Liver (tissue), 8 donors: ENCODE measurements at regions not wholly inside any gene's neighbourhood (a gene's known extent, or its start where the extent isn't known, plus 50 kb on each side); places are given as distances from the start of the nearest gene placed in this dataset.

Source experiments
- DNase-seq: peaks from one replicate; pipeline ENCODE4 v3.0.0-alpha.2; 2017; ENCODE audit warnings: low spot score
- H3K27ac ChIP-seq, 2 donors: one replicate each; pipeline ENCODE4 v1.7.0; 2013; ENCODE audit warnings: inconsistent platforms in 2 of 2, low read length in 2 of 2, control low read depth in 1 of 2, low read depth in 1 of 2, mild to moderate bottlenecking in 1 of 2
- H3K27me3 ChIP-seq, 4 donors: one replicate each; pipeline versions ENCODE4 v1.6.1 to v1.7.0; 2013; ENCODE audit warnings: low read length in 3 of 4, inconsistent platforms in 1 of 4, mild to moderate bottlenecking in 1 of 4, moderate library complexity in 1 of 4; ENCODE audit not compliant: control insufficient read depth in 4 of 4, insufficient read depth in 4 of 4
- H3K36me3 ChIP-seq, 4 donors: one replicate each; pipeline versions ENCODE4 v1.6.1 to v1.7.0; 2013; ENCODE audit warnings: low read length in 3 of 4, mild to moderate bottlenecking in 3 of 4, low read depth in 1 of 4, moderate library complexity in 1 of 4; ENCODE audit not compliant: control insufficient read depth in 4 of 4, insufficient read depth in 3 of 4
- H3K4me1 ChIP-seq, 4 donors: one replicate each; pipeline versions ENCODE4 v1.6.1 to v1.7.0; 2013; ENCODE audit warnings: low read length in 3 of 4, mild to moderate bottlenecking in 3 of 4, moderate library complexity in 1 of 4; ENCODE audit not compliant: control insufficient read depth in 4 of 4, insufficient read depth in 4 of 4
- H3K4me3 ChIP-seq, 3 donors: one replicate each; pipeline versions ENCODE4 v1.6.1 to v1.7.0; 2013; ENCODE audit warnings: low read length in 3 of 3, control low read depth in 1 of 3, low read depth in 1 of 3, mild to moderate bottlenecking in 1 of 3
- H3K9ac ChIP-seq, 2 donors: one replicate each; pipeline ENCODE4 v1.7.0; 2013; ENCODE audit warnings: low read length in 2 of 2, mild to moderate bottlenecking in 2 of 2, moderate library complexity in 2 of 2, control low read depth in 1 of 2, low read depth in 1 of 2
- H3K9me3 ChIP-seq, 4 donors: one replicate each; pipeline versions ENCODE4 v1.6.1 to v1.7.0; 2013; ENCODE audit warnings: low read length in 3 of 4; ENCODE audit not compliant: control insufficient read depth in 4 of 4
- ATF3 ChIP-seq: IDR thresholded peaks from 2 replicates; pipeline ENCODE4 v1.6.1; 2016; ENCODE audit warnings: antibody characterized with exemption
- EGR1 ChIP-seq, 2 donors: IDR thresholded peaks; 2 replicates each; pipeline ENCODE4 v1.6.1; 2016 to 2018; ENCODE audit warnings: antibody characterized with exemption in 2 of 2, low read depth in 2 of 2
- FOXA1 ChIP-seq: IDR thresholded peaks from 2 replicates; pipeline ENCODE4 v1.6.1; 2016; ENCODE audit warnings: antibody characterized with exemption
- FOXA2 ChIP-seq: IDR thresholded peaks from 2 replicates; pipeline ENCODE4 v1.6.1; 2016; ENCODE audit warnings: antibody characterized with exemption
- GABPA ChIP-seq, 2 donors: IDR thresholded peaks in 1 of 2; conservative IDR thresholded peaks in 1 of 2; 2 replicates each; pipeline ENCODE4 v1.6.1; 2016; ENCODE audit warnings: antibody characterized with exemption in 2 of 2, mild to moderate bottlenecking in 1 of 2, moderate library complexity in 1 of 2
- HNF4A ChIP-seq, 2 donors: conservative IDR thresholded peaks; 2 replicates each; pipeline ENCODE4 v1.6.1; 2016; ENCODE audit warnings: antibody characterized with exemption in 2 of 2, mild to moderate bottlenecking in 2 of 2
- HNF4G ChIP-seq: IDR thresholded peaks from 2 replicates; pipeline ENCODE4 v1.6.1; 2016; ENCODE audit warnings: antibody characterized with exemption
- JUND ChIP-seq, 2 donors: IDR thresholded peaks; 2 replicates each; pipeline ENCODE4 v1.6.1; 2016; ENCODE audit warnings: antibody characterized with exemption in 2 of 2
- NR2F2 ChIP-seq: IDR thresholded peaks from 2 replicates; pipeline ENCODE4 v1.6.1; 2016; ENCODE audit warnings: antibody characterized with exemption
- RAD21 ChIP-seq, 2 donors: IDR thresholded peaks; 2 replicates each; pipeline ENCODE4 v1.6.1; 2016; ENCODE audit warnings: antibody characterized with exemption in 2 of 2, mild to moderate bottlenecking in 2 of 2
- REST ChIP-seq: IDR thresholded peaks from 2 replicates; pipeline ENCODE4 v1.6.1; 2016; ENCODE audit warnings: antibody characterized with exemption, mild to moderate bottlenecking
- RXRA ChIP-seq, 2 donors: IDR thresholded peaks; 2 replicates each; pipeline ENCODE4 v1.6.1; 2017 to 2018; ENCODE audit warnings: antibody characterized with exemption in 2 of 2, mild to moderate bottlenecking in 1 of 2
- SP1 ChIP-seq: IDR thresholded peaks from 2 replicates; pipeline ENCODE4 v1.6.1; 2018; ENCODE audit warnings: antibody characterized with exemption, mild to moderate bottlenecking
- TAF1 ChIP-seq: conservative IDR thresholded peaks from 2 replicates; pipeline ENCODE4 v1.6.1; 2016; ENCODE audit warnings: antibody characterized with exemption, mild to moderate bottlenecking
- YY1 ChIP-seq: IDR thresholded peaks from 2 replicates; pipeline ENCODE4 v1.6.1; 2016; ENCODE audit warnings: antibody characterized with exemption, mild to moderate bottlenecking
- WGBS: extraction: QIAGEN DNeasy Blood & Tissue Kit; methylation state at CpG from one replicate; pipeline ENCODE4 v1.1.7; 2013; 5-methylcytosine and 5-hydroxymethylcytosine counted together
- TF ChIP-seq, protein P1 (sequence below): IDR thresholded peaks from 2 replicates; pipeline ENCODE4 v1.6.1; 2016; ENCODE audit warnings: antibody characterized with exemption
- TF ChIP-seq, protein P2 (sequence below): fragments of 150-350 bp; IDR thresholded peaks from 2 replicates; pipeline ENCODE4 v1.5.1; 2017; ENCODE audit warnings: improper control_type of control experiment, low read depth, low read length; ENCODE audit not compliant: missing input control
- TF ChIP-seq, protein P3 (sequence below): IDR thresholded peaks from 2 replicates; pipeline ENCODE4 v1.6.1; 2016; ENCODE audit warnings: antibody characterized with exemption
- donor health status: healthy.
- donor health status: healthy.
- donor health status: healthy.
- donor health status: healthy.
- donor health status: healthy.

DNA sequence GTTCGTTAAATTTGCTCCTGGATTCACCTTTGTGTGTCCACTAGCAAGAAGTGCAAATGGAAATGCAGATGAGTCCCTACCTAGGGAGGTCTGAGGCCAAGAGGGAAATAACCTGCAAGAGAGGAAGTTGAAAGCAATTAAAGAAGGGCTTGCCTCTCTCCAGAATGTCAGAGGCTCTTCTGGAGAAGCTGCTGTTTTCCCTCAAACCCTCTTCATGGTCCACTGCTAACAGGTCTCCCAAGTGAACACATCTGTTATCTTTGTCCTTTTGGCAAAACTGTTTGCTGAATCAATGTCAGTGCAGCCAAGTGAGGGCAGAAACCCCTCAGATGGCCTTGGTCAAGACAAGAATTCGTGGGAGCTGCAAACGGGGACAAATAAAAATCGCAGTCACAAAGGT is 177.3 kb upstream of the PLXNA2 start:
- 56% methylated on average over 4 of the region's 4 CpGs for WGBS
- no peak for DNase-seq
- Histone ChIP-seq H3K9me3 (no peaks in the 10 kb centered on the region), H3K4me1 (no peaks in the 10 kb centered on the region), H3K27ac (no peak overlapping the region), H3K9ac (no peak overlapping the region), H3K27me3 (no peaks in the 10 kb centered on the region), H3K36me3 (no peaks in the 10 kb centered on the region), H3K4me3 (no peak overlapping the region)
- no peak for TF ChIP-seq ATF3
- TF ChIP-seq HNF4A (conservative IDR thresholded peaks at IDR 0.05), result no peak
- TF ChIP-seq SP1, result no peak
- no peak for TF ChIP-seq FOXA2
- TF ChIP-seq, protein P1, sequence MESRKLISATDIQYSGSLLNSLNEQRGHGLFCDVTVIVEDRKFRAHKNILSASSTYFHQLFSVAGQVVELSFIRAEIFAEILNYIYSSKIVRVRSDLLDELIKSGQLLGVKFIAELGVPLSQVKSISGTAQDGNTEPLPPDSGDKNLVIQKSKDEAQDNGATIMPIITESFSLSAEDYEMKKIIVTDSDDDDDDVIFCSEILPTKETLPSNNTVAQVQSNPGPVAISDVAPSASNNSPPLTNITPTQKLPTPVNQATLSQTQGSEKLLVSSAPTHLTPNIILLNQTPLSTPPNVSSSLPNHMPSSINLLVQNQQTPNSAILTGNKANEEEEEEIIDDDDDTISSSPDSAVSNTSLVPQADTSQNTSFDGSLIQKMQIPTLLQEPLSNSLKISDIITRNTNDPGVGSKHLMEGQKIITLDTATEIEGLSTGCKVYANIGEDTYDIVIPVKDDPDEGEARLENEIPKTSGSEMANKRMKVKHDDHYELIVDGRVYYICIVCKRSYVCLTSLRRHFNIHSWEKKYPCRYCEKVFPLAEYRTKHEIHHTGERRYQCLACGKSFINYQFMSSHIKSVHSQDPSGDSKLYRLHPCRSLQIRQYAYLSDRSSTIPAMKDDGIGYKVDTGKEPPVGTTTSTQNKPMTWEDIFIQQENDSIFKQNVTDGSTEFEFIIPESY, result no peak
- TF ChIP-seq HNF4G, result no peak
- no peak for TF ChIP-seq GABPA (IDR thresholded peaks at IDR 0.05 in 1 of 2, conservative IDR thresholded peaks at IDR 0.05 in 1 of 2)
- TF ChIP-seq NR2F2, result no peak
- no peak for TF ChIP-seq EGR1 (IDR thresholded peaks at IDR 0.05; ENCODE audit: low read depth in 2 of 2)

DNA sequence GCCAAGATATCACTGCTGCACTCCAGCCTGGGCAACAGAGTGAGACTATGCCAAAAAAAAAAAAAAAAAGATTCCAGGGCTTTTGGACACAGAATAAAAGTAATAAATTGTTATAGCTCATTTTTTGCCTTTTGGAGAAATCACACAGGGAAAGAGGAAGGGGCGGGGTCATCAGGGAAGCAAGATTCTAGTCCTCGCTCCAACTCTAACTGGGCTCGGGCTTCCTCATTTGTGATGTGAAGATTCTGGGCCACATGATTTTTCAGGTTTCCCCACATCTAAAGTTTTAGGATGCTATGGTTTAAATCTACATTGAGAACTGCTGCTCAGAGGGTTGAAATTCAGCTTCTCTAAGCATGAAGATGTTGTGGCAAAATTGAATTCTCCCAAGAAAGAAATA is 179.3 kb upstream of the PLXNA2 start:
- no peak overlapping the region for H3K9ac ChIP-seq
- no peaks in the 10 kb centered on the region for H3K4me1 ChIP-seq
- no peaks in the 10 kb centered on the region for H3K36me3 ChIP-seq
- no peaks in the 10 kb centered on the region for H3K27me3 ChIP-seq
- no peak for DNase-seq
- 85% methylated on average over 3 of the region's 3 CpGs for WGBS
- TF ChIP-seq TAF1, result no peak
- TF ChIP-seq HNF4G, result no peak
- TF ChIP-seq, protein P2, sequence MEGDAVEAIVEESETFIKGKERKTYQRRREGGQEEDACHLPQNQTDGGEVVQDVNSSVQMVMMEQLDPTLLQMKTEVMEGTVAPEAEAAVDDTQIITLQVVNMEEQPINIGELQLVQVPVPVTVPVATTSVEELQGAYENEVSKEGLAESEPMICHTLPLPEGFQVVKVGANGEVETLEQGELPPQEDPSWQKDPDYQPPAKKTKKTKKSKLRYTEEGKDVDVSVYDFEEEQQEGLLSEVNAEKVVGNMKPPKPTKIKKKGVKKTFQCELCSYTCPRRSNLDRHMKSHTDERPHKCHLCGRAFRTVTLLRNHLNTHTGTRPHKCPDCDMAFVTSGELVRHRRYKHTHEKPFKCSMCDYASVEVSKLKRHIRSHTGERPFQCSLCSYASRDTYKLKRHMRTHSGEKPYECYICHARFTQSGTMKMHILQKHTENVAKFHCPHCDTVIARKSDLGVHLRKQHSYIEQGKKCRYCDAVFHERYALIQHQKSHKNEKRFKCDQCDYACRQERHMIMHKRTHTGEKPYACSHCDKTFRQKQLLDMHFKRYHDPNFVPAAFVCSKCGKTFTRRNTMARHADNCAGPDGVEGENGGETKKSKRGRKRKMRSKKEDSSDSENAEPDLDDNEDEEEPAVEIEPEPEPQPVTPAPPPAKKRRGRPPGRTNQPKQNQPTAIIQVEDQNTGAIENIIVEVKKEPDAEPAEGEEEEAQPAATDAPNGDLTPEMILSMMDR, result no peak
- TF ChIP-seq EGR1 (IDR thresholded peaks at IDR 0.05; ENCODE audit: low read depth in 2 of 2), result no peak
- no peak for TF ChIP-seq JUND (IDR thresholded peaks at IDR 0.05)
- TF ChIP-seq NR2F2, result no peak
- TF ChIP-seq RXRA (IDR thresholded peaks at IDR 0.05), result no peak
- no peak for TF ChIP-seq SP1
- no peak for TF ChIP-seq GABPA (IDR thresholded peaks at IDR 0.05 in 1 of 2, conservative IDR thresholded peaks at IDR 0.05 in 1 of 2)
- TF ChIP-seq, protein P3, sequence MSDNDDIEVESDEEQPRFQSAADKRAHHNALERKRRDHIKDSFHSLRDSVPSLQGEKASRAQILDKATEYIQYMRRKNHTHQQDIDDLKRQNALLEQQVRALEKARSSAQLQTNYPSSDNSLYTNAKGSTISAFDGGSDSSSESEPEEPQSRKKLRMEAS, result no peak
- TF ChIP-seq RAD21 (IDR thresholded peaks at IDR 0.05), result no peak
- TF ChIP-seq HNF4A (conservative IDR thresholded peaks at IDR 0.05), result no peak
- TF ChIP-seq, protein P1, result no peak
- no peak for TF ChIP-seq ATF3
- TF ChIP-seq FOXA1, result no peak
- TF ChIP-seq REST, result no peak
- TF ChIP-seq FOXA2, result no peak
- no peak for TF ChIP-seq YY1
- no peak overlapping the region for H3K4me3 ChIP-seq
- no peak overlapping the region for H3K27ac ChIP-seq
- no peaks in the 10 kb centered on the region for H3K9me3 ChIP-seq
